Activated CD8-positive, alpha-beta memory T cell treated with anti-CD3 and anti-CD28 coated beads for 1 hour (primary cell): ENCODE measurements at regions not wholly inside any gene's neighbourhood (a gene's known extent, or its start where the extent isn't known, plus 50 kb on each side); places are given as distances from the start of the nearest gene placed in this dataset.

Experiments used
- DNase-seq, 2 donors: peaks; one replicate each; pipeline ENCODE4 v3.0.0-alpha.2; 2020; ENCODE audit warnings: low read depth in 1 of 2; ENCODE audit errors: extremely low read depth in 1 of 2

DNA sequence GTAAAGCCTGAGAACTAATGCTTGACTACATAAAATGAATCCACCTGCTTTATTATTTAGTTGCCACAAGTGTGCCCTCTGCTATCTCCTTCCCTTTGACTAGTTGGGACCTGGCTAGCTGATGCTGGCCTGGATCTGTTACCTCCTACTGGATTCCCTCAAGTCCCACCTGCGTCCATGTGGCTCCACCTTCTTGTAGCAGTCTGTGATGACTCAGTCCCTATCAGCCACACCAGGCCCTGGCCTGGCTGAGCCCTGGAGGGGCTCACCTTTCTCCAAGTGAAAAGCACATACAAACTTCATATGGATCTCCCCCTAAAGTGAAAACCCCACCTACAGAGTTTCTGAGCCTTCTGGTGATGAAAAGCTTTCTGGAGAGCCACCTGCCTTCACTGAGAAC is 611.4 kb downstream of the SEMA5A start:
- DNase-seq = no peak

DNA sequence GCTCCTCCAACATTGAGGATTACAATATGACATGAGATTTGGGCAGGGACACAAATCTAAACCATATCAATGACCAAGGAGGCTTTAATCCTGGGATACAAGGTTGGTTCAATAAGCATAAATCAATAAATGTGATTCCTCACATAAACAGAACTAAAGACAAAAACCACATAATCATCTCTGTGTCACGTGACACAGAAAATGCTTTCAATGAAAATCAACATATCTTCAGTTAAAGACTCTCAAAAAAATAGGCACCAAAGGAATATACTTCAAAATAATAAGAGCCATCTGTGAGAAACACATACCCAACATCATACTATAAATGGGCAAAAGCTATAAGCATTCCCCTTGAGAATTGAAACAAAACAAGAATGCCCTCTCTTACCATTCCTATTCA is 604.9 kb downstream of the SEMA5A start:
- DNase-seq = no peak

DNA sequence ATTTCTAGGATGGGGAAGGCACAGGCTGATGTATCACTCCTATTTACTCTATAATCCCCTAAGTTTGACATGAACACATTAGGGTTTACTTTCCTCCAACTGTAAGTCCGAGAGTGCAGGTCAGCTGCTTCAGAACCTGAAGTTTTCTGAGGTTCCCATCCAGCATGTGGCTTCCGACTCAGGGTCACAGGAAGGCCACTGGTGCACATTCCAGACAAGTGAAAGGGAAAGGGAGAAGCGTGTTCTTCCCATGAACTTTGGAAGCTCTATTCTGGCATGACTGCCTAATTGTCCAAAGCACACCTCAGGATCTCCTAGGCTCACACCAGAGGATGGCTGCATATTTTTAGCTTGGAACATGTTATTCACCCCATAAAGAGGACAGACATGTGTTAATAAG is 602.6 kb downstream of the SEMA5A start:
- no peak for DNase-seq

DNA sequence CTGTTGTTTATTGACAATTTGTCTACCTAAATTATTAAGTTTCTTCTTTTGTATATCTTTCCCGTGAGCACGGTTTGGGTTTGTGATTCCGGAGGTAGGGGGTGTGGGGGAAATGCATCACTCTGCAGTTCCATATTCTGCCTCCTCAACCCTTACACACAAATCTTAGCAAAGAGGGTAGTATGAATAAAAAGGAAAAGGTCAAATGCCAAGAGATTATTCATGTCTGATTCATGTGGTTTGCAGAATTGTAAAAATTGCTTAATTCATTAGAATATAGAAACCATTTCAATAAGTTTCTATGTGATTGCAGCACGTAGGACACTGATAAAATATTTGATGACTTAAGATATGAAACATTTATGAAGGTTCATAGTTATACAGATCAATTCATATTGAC is 601.9 kb downstream of the SEMA5A start:
- DNase-seq = no peak

DNA sequence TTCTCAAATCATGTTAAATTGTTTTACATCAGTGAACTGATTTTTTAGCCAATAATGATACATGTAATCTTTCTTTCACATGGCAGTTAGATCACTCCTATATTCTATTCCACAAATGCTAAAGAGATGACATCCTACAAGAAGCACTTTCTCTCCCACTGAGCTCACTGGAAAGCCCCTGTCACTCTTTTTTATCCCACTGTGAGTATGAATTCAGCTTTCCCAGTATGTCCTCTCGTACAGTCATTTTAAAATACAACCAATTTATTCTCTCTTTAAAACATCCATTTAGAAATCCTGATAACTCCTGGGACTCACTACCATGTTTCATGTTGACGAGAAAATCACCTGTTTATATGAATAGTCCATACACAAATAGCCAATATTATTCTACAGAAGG is 599.9 kb downstream of the SEMA5A start:
- no peak for DNase-seq

DNA sequence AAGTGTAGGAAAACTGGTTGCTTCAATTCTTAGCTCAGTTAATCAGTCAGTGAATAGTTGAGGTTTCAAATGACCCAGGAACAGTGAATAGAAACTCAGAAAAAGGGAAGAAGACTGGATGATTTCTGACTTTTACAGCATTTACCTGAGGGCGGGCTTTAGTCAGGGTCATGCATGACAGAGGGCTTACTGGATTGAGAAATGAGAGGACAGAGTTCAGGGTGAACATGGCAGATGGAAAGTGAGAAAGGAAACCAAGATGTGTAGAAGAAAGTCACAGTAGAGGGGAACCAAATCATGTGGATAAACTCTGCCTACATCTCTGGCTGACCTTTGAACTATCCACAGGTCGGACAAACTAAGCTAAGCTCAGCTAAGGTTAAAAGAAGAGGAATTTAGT is 596.0 kb downstream of the SEMA5A start:
- DNase-seq = no peak

DNA sequence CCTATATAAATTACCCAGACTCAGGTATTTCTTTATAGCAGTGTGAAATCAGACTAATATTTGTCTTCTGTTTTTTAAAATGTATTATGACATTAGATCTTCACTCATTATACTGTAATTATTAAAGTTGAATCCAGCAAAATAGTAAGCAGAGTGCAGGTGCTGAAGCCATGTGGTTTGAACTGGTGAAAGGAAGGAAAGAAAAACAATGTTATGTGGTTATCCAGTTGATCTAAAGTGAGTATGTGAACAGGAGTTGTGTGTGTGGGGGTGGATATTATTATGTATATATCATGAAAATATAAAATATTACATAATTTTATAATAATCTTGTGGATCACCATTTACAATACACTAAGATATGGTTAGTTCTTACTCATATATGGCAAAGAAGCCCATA is 593.7 kb downstream of the SEMA5A start:
- DNase-seq = no peak

DNA sequence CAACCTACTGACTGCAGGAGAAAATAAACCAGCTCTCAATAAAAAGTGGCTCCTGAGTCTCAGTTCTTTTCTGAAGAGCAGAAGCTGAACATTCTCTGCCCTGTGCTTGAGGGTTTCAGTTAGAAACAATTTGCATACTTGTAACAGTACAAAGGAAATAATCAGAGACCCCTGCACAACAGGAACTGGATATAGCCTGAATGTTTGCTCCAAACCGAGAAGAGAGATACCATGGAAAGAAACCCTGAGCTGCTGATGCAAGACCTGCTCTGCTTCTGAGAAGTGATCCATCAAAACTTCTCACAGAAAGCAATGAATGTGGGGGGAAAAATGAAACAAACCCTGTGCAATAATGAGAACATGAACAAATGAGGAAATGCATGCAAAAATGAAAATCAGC is 592.9 kb downstream of the SEMA5A start:
- DNase-seq = no peak

DNA sequence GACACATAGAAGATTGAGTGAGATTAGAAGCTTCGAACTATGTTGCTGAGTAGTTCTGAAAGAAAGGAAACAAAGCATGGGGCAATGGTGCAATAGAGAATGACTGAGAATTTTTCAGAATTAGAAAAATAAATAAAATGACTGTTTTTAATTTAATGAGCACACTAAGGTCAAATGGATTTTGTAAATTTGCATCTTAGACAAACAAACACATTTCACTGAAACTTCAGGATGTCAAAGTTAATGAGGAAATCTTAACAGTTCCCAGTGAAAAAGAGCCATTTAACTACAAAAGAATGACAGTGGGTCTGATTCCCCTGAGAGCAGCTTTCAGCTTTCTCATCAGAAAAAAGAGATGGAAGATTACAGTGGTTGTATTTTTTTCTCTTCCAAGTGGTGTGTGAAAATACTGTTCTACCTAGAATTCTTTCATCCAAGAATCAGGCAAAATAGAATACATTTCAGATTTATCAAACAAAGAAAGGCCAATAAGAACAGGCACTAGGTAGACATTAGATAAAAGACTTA is 591.9 kb downstream of the SEMA5A start:
- DNase-seq = no peak

DNA sequence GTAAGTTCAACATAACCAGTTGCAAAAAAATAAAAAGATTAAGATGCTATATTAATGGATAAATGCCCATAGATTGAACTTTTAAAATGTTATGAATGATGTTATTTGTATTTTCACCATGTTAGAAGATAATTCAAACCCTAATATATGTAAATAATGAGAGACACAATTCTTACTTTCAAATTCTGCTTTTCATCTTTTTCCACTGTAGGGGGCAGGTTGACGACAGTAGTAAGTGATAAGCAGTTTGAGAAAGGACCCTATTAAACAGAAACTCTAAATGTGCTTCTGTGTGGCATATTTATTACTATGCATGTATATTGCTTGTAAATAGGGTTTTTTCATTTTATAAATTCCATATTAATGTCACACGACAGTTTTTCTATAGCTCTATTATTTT is 591.1 kb downstream of the SEMA5A start:
- DNase-seq = no peak

DNA sequence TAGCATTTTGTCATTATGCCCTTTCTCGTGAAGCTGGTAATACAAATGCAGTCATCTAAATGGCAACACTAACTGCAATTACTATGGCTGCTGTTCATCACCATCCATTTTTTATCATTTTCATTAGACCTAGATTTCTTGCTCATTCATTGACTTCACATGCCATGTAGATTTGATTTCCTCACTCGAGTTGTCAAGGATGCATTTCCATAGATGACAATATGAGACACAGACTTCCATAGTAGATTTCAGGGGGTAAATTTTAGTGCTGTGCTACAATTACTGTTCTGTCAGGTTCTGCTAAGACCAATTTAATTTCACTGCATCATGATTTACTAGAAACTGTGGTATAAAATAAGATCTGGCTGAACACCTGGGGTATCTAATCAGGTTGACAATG is 589.2 kb downstream of the SEMA5A start:
- no peak for DNase-seq

DNA sequence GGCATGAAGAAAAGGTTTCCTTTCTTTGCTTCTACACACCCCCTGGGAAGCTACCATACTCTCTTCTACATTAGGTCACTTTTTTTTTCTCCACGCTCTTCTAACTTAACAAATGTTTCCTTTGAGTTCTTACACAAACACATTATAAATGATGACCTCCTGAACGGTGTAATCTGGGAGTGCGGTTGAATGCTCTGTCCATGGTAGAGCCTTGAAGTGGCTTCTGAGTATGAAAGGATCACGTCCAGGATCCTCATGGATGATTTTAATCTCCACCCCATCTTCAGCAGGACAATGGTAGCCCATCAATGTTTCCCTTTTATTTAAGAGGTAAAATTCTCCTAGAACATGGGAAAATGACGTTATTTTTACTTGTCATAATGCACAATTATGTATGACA is 587.3 kb downstream of the SEMA5A start:
- no peak for DNase-seq

DNA sequence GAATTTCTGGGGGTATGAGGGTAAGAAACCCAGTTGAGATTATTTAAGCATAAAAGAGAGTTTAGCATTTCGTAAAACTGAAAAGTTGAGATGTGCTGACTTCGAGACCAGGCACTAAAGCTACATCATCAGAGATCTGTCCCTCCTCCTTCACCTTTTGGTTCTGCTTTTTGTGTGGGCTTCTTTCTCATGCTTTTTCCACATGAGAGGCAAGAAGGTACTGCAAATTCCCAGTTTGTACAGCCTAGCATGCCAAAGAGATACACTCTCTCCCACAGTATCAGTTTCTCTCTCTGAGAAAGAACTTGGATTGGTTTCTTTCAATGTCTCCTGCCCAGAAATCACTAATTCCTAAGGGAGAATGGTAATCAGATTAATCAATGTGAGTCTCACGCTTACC is 584.7 kb downstream of the SEMA5A start:
- DNase-seq = no peak

DNA sequence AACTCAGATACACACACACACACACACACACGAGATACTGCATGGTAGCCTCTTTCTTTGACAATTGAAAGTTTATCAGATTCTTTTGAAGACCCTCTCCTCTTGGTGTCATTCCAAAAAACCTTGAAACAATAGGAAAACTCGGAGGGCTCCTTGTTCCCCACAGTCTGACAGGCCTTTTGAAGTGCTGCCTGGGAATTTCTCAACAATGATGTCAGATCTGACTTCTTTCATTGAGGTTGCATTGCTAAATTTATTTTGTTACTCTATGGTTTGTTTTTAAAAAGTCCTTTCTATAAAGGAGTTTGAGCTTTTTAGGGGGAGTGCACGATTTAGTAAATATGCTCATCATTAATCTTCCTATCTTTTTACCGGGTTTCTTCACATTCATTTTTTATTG is 583.9 kb downstream of the SEMA5A start:
- no peak for DNase-seq

DNA sequence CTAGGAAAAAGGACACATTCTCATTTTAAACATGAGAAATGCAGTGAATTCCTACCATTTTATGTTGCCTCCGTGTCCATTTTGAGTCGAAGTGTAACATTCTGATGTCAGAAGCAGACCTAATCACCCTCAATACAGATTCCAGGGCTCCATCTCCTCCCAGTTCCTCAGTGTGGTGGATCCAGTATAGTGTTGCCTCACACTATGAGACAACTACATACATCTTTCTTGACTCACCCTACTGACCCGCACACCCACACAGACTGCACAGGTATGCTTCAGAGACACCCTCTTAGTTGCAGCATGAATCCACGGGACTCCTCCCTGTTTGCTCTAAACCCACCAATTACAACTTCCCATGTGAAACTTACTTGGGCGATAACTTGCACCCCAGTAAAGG is 564.9 kb downstream of the SEMA5A start:
- DNase-seq = no peak

DNA sequence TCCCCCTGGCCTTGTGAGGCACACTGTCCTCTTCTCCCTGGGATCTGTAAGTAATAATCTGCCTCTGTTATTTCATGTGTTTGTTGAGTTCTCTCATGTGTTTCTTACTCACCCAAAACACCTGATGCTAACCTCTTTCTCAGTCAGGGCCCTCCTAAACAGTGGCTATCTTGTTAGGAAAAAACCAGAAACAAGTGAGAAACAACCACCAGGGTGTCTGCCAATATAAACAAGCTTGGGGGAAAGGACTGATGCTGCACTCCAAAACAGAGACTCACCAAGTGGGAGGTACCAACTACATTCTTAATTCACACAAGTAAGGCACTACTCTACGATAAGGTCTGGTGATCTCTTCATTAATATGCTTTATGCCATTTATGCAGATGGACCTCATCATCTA is 564.4 kb downstream of the SEMA5A start:
- no peak for DNase-seq

DNA sequence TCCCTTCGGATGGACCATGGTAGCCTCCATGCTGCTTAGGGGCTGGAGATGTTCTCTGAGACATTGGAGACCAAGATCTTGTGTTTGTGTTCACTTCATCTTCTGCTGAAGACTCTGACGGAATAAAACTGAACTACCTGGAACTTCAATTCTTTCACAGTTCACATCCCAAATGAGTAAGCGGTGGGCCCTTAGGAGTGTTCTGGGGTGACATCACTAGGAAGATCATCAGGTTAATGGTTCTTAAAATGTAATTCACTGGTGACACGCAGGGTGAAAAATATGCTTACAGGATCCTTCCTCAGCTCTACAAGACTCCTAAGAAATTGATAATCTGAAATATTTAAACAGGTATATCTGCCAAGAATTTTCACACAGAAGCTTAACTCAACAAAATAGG is 561.5 kb downstream of the SEMA5A start:
- DNase-seq = no peak
